ENCODE measurements at regions not wholly inside any gene's neighbourhood (a gene's known extent, or its start where the extent isn't known, plus 50 kb on each side); places are given as distances from the start of the nearest gene placed in this dataset.

DNA sequence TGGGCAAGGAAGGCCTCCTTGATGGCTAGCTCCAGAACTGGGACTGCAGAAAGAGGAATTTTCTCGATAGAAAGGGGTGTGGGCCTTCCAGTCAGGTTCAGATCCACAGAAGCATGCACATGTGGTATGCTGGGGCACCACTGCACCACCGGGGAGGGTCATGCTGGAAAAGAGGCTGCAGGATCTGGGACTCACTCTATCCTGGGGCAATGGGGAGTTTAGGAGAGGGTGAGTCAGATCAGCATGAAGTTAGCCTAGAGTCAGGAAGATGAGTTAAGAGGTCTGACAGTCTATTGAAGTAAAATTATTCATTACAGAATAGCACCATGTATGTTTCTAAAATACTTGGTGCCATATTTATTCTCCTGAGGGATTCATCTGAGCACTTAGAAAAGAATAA is 130.2 kb upstream of the TOPAZ1 start:
- H2AFZ ChIP-seq (ENCODE audit: low read length) = no peak overlapping the region
- no peak overlapping the region for H2BK20ac ChIP-seq (ENCODE audit: low read depth, low read length, poor library complexity, severe bottlenecking)
- no peaks in the 10 kb centered on the region for H3K9me3 ChIP-seq (ENCODE audit: control insufficient read depth, low read depth, low read length)
- H4K8ac ChIP-seq (replicated peaks; ENCODE audit: insufficient read length, low read depth, low read length) = no peak overlapping the region
- no peaks in the 10 kb centered on the region for H3K23me2 ChIP-seq (ENCODE audit: insufficient read length, low read depth, low read length, poor library complexity, severe bottlenecking)
- no peak overlapping the region for H2BK120ac ChIP-seq (ENCODE audit: low read depth, low read length, poor library complexity, severe bottlenecking)
- no peak overlapping the region for H3K56ac ChIP-seq (ENCODE audit: insufficient read length, low read depth, low read length)
- H3K27me3 ChIP-seq (ENCODE audit: insufficient read depth, low read length) = no peaks in the 10 kb centered on the region
- H4K91ac ChIP-seq (ENCODE audit: insufficient read length, low read depth, low read length) = no peak overlapping the region
- H3K18ac ChIP-seq (ENCODE audit: insufficient read length, low read depth, low read length) = no peak overlapping the region
- Mint-ChIP-seq H3K27ac (0 out of 7 replicates have a peak overlapping the region, but pooled peaks of 1 of the 3 experiments have one; percentile 65), H3K4me1 (peaks cover 3 to 6% of the 10 kb centered on the region in 2 experiments), H3K36me3 (ENCODE audit: insufficient read depth in 1 of 3, low read depth in 3 of 3) (peaks cover 0 to 3% (median 2%) of the 10 kb centered on the region in 3 experiments; a peak in 2 of 7 replicates), H3K9me3 (no peaks in the 10 kb centered on the region), H3K27me3 (ENCODE audit: low read depth) (peaks cover 11% of the 10 kb centered on the region), H3K4me3 (no peak overlapping the region)
- no peak overlapping the region for H3K23ac ChIP-seq (ENCODE audit: insufficient read length, low read depth, low read length)
- H3K9ac ChIP-seq (ENCODE audit: extremely low read depth, insufficient read length, low read length) = no peak overlapping the region
- H3K4me1 ChIP-seq (ENCODE audit: insufficient read depth, low read length) = no peaks in the 10 kb centered on the region; the same call in 1 of the 2 replicates
- no CpG with 5 or more reads among the region's 2 CpGs for WGBS (ENCODE audit: extremely low coverage, insufficient read length, low lambda C conversion rate)
- H3K79me2 ChIP-seq (ENCODE audit: insufficient read depth, low read length) = no peaks in the 10 kb centered on the region
- H3T11ph ChIP-seq (ENCODE audit: low read length) = no peak overlapping the region
- peak; percentile 7 for DNase-seq
- no peak overlapping the region for H2BK5ac ChIP-seq (ENCODE audit: insufficient read length, low read length)
- H3K14ac ChIP-seq (ENCODE audit: insufficient read depth, low read length) = no peak overlapping the region
- no peaks in the 10 kb centered on the region for H4K20me1 ChIP-seq (ENCODE audit: control insufficient read depth, insufficient read depth, insufficient read length)
- H3K27ac ChIP-seq (ENCODE audit: insufficient read length, low read depth, low read length) = no peak overlapping the region
- H3K4me2 ChIP-seq (ENCODE audit: insufficient read depth, insufficient read length, low read length) = no peak overlapping the region
- no peak overlapping the region for H2BK12ac ChIP-seq (ENCODE audit: insufficient read length, low read depth, low read length)
- no peak for TF ChIP-seq CTCF (conservative IDR thresholded peaks at IDR 0.05)
- H3K4ac ChIP-seq (ENCODE audit: low read depth, low read length) = no peak overlapping the region
- no peak overlapping the region for H4K5ac ChIP-seq (ENCODE audit: insufficient read length, low read depth, low read length)
- H2BK15ac ChIP-seq (ENCODE audit: low read depth, low read length) = no peak overlapping the region
- no peak overlapping the region for H2AK5ac ChIP-seq (ENCODE audit: insufficient read length, low read length)
- no peaks in the 10 kb centered on the region for H3K79me1 ChIP-seq (ENCODE audit: insufficient read depth, low read depth, low read length, poor library complexity, severe bottlenecking)

Data from H9 (cell line).